NCI-H1930 (cell line): ENCODE measurements at regions not wholly inside any gene's neighbourhood (a gene's known extent, or its start where the extent isn't known, plus 50 kb on each side); places are given as distances from the start of the nearest gene placed in this dataset.

ENCODE experiments used
- DNase-seq, 2 experiments: peaks; one replicate each; lab custom pipeline; 2025; lab: John Stamatoyannopoulos, UW

GRCh38 chr2:219901155-219901554, 273.7 kb downstream of the SLC4A3 start:
- no peak for DNase-seq

DNA sequence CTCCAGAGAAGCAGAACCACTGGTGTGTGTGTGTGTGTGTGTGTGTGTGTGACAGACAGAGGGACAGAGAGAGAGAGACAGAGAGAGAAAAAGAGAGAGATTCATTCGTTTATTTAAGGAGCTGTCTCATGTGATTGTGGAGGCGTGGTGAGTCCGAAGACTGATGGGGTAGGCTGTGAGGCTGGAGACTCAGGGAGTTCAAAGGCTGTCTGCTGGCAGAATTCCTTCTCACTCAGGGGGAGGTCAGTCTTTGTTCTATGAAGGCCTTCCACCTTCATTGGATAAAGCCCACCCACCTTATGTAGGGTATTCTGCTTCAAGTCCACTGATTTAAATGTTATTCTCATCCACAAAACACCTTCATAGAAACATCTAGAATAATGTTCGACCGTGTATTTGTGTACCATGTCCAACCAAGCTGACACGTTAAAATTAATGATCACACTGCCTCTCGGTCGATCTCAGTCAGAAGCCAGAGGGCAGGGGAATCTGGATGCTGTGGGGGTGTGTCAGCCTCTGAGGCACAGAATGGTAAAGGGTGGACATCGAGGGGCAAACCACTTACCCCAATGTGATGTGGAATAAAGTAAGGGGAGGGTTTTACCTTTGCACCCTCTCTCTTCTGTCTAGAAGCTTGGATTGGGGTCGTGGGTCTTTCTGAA, 275.6 kb downstream of the SLC4A3 start:
- DNase-seq = no peak

DNA sequence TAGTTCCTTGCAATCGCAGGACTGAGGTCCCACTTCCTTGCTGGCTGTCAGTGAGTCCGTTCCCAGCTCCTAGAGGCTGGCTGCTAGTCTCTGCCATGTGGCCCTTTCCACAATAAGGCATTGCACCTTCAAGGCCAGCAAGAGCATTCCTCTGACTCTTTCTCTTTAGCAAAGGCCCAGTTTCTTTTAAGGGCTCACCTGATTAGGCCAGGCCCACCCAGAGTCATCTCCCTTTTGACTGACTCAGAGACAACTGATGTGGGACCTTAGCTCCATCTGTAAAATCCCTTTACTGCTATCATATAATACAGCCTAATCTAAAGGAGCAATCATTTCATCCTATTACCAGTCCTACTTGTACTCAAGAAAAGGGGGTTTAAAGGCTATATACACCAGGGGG, 278.2 kb downstream of the SLC4A3 start:
- no peak for DNase-seq

DNA sequence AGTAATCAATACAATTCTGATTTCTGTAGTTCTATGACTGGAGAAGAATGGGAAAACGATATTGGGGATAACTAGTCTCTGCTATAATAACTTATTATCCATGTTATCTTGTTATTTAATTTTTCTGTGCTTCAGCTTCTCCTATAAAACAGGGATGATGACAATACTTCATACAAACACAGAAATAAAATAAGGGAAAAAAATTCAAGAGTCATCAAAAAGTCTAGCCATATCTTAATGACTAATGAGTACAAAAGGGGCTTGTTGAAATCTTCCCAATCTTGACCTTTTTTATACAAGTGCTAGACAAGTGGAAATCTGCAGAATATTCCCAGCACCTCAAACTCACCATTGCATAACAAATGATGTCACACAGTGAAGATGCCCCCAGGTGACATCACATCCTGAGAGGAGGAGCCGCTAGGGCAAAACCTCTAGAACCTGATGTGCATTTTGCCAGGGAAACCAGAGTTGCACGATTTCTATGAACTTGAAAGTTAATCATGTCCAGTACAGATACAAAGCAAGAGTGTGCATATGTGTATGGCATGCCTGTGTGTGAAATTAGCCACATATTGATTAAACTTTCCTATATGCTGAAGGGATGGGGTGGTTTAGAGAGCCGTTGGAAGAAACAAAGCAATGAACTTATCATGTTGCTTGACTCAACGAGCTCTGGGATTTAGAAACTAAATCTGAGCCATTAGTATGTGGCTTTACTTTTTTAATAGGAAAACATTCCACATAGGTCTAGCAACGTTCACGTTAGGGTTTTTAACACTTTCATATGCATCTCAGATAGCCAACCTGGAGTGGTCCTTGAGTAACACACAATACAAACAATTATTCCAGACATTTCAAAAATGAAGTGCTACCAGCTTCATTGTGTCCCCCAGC, 278.9 kb downstream of the SLC4A3 start:
- no peak for DNase-seq

DNA sequence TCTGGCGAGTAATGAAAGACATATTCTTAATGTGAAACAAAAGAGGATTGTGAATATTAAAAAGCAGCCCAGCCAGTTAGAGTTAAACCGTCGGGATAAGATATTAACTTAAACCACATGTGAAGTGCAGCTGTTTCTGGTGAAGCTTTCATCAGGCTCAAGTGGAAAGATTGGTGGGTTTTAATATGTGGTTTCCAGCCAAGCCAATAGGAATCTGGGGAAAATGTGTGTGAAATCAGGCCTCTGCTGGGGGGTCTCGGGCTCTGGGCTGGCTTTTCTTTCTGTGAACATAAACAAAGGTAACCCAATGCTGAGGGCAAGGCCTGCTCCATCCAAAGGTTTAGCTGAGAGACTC, 279.6 kb downstream of the SLC4A3 start:
- no peak for DNase-seq

DNA sequence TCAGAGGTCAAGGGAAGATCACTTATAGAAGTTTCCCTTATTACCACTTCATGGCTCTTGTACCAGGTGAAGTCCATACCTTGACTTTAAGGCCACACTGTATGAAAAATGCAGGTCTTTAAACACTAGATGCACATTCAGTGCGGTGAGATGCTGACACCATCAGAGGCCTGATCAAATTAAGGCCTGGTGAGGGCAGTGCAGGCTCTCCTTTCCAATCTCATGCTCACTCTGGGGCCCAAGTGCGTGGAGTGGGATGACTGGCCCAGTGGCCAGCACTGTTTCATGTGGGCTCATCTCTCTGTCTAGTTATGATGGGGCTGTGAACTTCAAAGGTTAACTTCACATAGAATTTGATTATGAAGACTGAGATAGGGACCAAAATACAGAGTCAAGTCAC, 281.1 kb downstream of the SLC4A3 start:
- no peak for DNase-seq

DNA sequence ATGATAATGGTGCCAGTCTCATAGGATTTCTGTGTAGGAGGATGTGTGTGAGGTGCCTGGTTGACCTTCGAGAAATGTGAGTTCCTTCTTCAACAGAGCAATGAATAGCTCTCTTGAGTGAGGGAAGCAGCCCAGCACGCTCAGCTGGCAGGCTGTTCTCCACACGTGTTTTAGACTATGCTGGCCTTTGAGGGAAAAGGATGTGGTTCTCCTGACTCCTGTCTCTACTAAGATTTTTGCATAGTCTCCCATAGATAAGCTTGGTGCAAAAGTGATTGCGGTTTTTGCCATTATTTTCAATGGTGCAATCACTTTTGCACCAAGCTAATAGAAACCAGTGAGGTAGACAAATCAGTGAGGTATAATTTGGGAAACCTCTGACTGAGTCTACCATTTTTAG, 284.1 kb downstream of the SLC4A3 start:
- no peak for DNase-seq

GRCh38 chr2:219912491-219912921, 285.1 kb downstream of the SLC4A3 start:
- DNase-seq = no peak

DNA sequence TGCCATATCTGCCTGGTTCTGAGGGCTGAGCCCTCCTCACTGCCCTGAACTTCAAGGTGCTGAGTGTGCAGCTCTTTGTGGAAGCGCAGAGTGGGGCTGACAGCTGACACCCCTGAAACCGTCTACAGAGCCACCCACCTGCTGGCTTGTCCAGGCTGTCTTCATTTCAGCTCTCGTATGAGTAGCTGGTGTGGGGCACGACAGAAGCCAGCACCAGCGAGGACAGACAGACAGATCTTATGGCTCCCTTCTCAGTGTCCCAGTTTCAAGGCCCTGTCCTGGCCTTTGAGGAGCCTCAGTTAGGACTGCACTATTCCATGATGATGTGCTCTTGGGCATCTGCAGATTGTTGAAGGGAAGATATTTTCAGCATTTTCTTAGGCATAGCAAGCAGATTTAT, 287.1 kb downstream of the SLC4A3 start:
- DNase-seq = no peak

- no peak for DNase-seq
Measured at GRCh38 chr2:219916281-219916680, 288.9 kb downstream of the SLC4A3 start.

GRCh38 chr2:219916726-219917440, 289.5 kb downstream of the SLC4A3 start:
- DNase-seq = no peak

- DNase-seq = no peak
Measured at GRCh38 chr2:219918254-219918653, 290.8 kb downstream of the SLC4A3 start.

DNA sequence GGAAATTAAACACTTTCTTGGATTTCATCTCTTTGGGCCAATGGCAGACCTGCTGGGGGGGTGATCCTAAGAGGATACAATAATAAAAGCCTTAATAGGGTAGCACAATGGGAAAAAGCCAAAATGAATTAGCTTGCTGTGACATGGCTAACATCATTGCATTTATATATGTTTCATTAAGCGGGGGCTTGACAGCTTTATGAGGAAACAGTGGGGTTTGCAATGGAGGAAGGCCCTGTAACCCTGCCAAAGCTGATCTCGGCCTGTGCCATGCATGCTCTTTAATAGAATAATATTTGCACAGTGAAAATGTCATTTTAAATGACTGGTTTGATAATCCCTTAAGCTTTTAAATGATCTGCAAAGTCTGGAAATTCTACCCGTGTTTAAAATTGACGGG, 291.5 kb downstream of the SLC4A3 start:
- DNase-seq = no peak

DNA sequence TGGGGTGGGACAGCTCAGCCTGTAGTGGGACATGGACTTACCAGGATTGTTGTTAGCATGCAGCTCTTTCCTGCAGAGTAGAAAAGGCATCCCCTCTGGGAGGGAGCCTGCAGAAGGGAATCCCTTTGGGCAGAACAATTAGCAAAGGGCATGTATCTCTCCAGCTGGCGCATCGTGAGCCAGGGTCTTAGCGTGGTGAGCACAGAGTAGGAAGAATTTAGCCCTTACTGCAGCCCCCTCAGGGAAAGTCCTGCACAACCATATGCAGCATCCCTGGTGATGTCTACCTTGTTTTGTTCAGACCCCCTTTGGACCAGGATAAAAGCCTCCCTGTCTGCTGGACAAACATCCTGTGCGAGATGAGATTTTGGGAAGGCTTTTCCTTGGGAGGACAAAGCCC, 292.1 kb downstream of the SLC4A3 start:
- DNase-seq = no peak

DNA sequence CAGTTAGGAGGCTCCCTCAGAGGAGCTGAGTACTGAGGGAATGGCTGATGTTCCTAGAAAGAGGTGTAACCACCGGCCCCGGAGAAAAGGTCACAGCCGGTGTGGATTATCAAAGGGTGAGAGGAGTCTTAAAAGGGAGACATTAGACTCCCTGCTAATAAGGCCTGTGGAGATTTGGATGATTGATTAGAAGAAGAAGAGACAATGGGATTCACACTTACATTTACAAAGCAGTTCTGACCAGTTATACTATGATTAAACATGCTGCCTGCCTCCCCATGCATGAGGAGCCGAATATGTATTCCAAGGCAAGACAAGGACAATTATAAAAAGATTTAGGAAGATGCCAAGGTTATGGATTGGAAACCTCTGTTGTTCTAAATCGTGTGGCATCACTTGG, 302.4 kb downstream of the SLC4A3 start:
- no peak for DNase-seq

- no peak for DNase-seq
Measured at GRCh38 chr2:219939647-219940046, 312.2 kb downstream of the SLC4A3 start.

GRCh38 chr2:219944866-219945265, 317.4 kb downstream of the SLC4A3 start:
- no peak for DNase-seq

GRCh38 chr2:219946021-219946420, 318.6 kb downstream of the SLC4A3 start:
- DNase-seq = no peak

- DNase-seq = no peak
Measured at GRCh38 chr2:219946529-219946928, 319.1 kb downstream of the SLC4A3 start.

GRCh38 chr2:219947575-219947974, 320.1 kb downstream of the SLC4A3 start:
- DNase-seq = no peak

GRCh38 chr2:219949053-219949452, 321.6 kb downstream of the SLC4A3 start:
- DNase-seq = no peak

GRCh38 chr2:219951099-219951498, 323.7 kb downstream of the SLC4A3 start:
- DNase-seq = no peak

DNA sequence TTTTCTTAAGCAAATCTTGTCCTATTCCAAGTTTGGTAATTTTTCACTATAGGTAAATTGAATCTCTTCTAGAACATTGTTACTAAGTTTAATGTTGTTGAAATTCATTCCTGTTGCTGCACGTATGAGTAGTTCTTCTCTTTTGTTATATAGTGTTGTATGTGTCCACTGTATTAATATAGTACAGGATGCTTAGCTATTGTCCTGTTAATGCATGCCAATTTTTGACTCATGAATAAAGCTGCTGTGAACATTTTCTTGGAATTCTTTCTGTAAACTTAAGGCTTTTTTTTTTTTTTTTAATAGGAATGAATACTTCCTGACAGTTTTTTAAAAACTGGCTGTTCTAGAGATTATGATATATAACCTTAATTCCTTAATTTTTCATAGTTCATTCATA, 326.9 kb downstream of the SLC4A3 start:
- DNase-seq = no peak
